Coronary artery (tissue), 2 donors: ENCODE measurements at regions not wholly inside any gene's neighbourhood (a gene's known extent, or its start where the extent isn't known, plus 50 kb on each side); places are given as distances from the start of the nearest gene placed in this dataset.

Experiments
- DNase-seq: peaks from one replicate; pipeline ENCODE4 v3.0.0-alpha.2; 2017; ENCODE audit warnings: low spot score
- H3K27ac ChIP-seq, 2 donors: fragments of 200-600 bp; sonication (generic); one replicate each; pipeline ENCODE4 v1.5.1; 2016 to 2019
- H3K4me3 ChIP-seq: fragments of 200-600 bp; sonication (generic); 2 replicates; pipeline ENCODE4 v1.5.1; 2016; ENCODE audit warnings: mild to moderate bottlenecking, moderate library complexity
- TF ChIP-seq, protein P1 (sequence below): fragments of 200-600 bp; sonication (generic); IDR thresholded peaks from one replicate; pipeline ENCODE4 v1.5.1; 2019; ENCODE audit warnings: antibody characterized with exemption

DNA sequence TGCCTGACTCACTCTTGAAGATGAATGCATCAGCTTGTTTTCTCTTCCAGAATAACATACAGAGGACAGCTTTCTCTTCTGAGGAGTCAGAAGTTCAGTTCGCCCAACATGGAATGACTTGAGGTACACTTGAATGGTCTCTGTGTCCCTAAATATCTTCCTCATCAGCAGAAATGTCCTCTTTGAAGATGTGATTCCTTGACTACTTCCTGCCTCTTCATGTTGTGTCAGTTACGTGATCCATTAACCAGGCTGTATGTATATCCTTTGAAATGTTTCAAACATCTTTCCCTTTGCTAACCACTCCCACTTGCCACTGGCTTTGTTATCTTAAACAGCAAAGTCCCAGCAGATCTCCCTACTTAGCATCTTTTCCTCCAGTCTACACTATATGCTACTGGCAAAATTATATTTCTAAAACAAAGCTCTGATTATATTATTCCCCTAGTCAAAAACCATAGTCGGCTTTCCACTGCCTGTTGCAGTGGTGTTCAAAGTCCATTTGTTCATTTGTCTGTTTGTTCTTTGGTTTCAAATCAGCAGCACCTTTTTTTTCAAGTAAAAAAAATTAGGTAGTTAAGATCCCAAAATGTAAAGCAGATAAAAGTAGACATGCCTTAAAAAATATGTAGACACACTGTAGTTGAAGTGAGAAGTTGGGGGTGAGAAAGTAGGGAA, 82.1 kb upstream of the PAK3 start:
- H3K27ac ChIP-seq = no peak overlapping the region
- TF ChIP-seq, protein P1, sequence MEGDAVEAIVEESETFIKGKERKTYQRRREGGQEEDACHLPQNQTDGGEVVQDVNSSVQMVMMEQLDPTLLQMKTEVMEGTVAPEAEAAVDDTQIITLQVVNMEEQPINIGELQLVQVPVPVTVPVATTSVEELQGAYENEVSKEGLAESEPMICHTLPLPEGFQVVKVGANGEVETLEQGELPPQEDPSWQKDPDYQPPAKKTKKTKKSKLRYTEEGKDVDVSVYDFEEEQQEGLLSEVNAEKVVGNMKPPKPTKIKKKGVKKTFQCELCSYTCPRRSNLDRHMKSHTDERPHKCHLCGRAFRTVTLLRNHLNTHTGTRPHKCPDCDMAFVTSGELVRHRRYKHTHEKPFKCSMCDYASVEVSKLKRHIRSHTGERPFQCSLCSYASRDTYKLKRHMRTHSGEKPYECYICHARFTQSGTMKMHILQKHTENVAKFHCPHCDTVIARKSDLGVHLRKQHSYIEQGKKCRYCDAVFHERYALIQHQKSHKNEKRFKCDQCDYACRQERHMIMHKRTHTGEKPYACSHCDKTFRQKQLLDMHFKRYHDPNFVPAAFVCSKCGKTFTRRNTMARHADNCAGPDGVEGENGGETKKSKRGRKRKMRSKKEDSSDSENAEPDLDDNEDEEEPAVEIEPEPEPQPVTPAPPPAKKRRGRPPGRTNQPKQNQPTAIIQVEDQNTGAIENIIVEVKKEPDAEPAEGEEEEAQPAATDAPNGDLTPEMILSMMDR = no peak
- no peak overlapping the region for H3K4me3 ChIP-seq
- no peak for DNase-seq

DNA sequence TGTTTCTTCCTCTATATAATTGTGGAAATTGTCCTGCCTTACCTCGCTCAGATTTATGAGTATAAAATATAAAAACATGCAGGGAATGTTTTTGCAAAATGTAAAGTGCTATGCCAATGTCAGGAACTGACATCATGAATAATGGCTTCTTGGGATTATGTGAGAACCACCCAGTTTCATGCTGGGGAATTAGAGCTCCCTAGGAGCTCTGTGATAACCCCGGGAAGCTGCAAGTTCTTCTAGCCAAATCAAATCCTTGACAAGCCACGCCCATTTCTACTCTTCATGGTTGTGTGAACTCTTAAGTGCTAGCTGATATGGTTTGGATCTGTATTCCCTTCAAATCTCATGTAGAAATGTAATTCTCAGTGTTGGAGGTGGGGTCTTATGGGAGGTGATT, 85.9 kb upstream of the PAK3 start:
- TF ChIP-seq, protein P1 = no peak
- Histone ChIP-seq H3K4me3 (no peak overlapping the region), H3K27ac (no peak overlapping the region)
- DNase-seq = no peak

- H3K4me3 ChIP-seq = no peak overlapping the region
- TF ChIP-seq, protein P1 = no peak
- DNase-seq = no peak
- no peak overlapping the region for H3K27ac ChIP-seq
Measured at GRCh38 chrX:111009256-111009655, 86.7 kb upstream of the PAK3 start.

GRCh38 chrX:111008126-111008525, 87.9 kb upstream of the PAK3 start:
- no peak overlapping the region for H3K27ac ChIP-seq
- no peak for DNase-seq
- H3K4me3 ChIP-seq = no peak overlapping the region
- TF ChIP-seq, protein P1 = no peak

- DNase-seq = no peak
- H3K4me3 ChIP-seq = no peak overlapping the region
- H3K27ac ChIP-seq = no peak overlapping the region
- TF ChIP-seq, protein P1 = no peak
Measured at GRCh38 chrX:111007238-111007637, 88.8 kb upstream of the PAK3 start.

DNA sequence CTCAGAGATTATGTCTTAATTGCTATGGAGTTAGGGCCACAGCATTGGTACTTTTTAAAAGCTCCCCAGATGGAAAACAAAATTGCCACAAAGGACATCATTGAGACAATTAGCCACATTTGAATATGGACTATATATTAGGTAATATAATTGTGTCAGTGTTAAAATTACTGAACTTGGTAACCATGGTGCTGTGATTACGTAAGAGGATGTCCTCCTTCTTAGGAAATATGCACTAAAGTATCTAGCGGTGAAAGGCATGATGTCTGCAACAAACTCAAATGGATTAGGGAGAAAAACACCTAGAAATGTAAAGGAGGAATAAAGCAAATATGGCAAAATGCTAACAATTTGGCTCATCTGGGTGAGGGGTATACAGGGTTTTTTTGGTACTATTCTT, 89.9 kb upstream of the PAK3 start:
- H3K4me3 ChIP-seq = no peak overlapping the region
- TF ChIP-seq, protein P1 = no peak
- DNase-seq = no peak
- H3K27ac ChIP-seq = no peak overlapping the region

- DNase-seq = no peak
- TF ChIP-seq, protein P1 = no peak
- no peak overlapping the region for H3K27ac ChIP-seq
- no peak overlapping the region for H3K4me3 ChIP-seq
Measured at GRCh38 chrX:111005166-111005565, 90.8 kb upstream of the PAK3 start.
